Liver (tissue), 8 donors: ENCODE measurements at regions not wholly inside any gene's neighbourhood (a gene's known extent, or its start where the extent isn't known, plus 50 kb on each side); places are given as distances from the start of the nearest gene placed in this dataset.

ENCODE experiments used
- DNase-seq: peaks from one replicate; pipeline ENCODE4 v3.0.0-alpha.2; 2017; ENCODE audit warnings: low spot score
- H3K27ac ChIP-seq, 2 donors: one replicate each; pipeline ENCODE4 v1.7.0; 2013; ENCODE audit warnings: inconsistent platforms in 2 of 2, low read length in 2 of 2, control low read depth in 1 of 2, low read depth in 1 of 2, mild to moderate bottlenecking in 1 of 2
- H3K27me3 ChIP-seq, 4 donors: one replicate each; pipeline versions ENCODE4 v1.6.1 to v1.7.0; 2013; ENCODE audit warnings: low read length in 3 of 4, inconsistent platforms in 1 of 4, mild to moderate bottlenecking in 1 of 4, moderate library complexity in 1 of 4; ENCODE audit not compliant: control insufficient read depth in 4 of 4, insufficient read depth in 4 of 4
- H3K36me3 ChIP-seq, 4 donors: one replicate each; pipeline versions ENCODE4 v1.6.1 to v1.7.0; 2013; ENCODE audit warnings: low read length in 3 of 4, mild to moderate bottlenecking in 3 of 4, low read depth in 1 of 4, moderate library complexity in 1 of 4; ENCODE audit not compliant: control insufficient read depth in 4 of 4, insufficient read depth in 3 of 4
- H3K4me1 ChIP-seq, 4 donors: one replicate each; pipeline versions ENCODE4 v1.6.1 to v1.7.0; 2013; ENCODE audit warnings: low read length in 3 of 4, mild to moderate bottlenecking in 3 of 4, moderate library complexity in 1 of 4; ENCODE audit not compliant: control insufficient read depth in 4 of 4, insufficient read depth in 4 of 4
- H3K4me3 ChIP-seq, 3 donors: one replicate each; pipeline versions ENCODE4 v1.6.1 to v1.7.0; 2013; ENCODE audit warnings: low read length in 3 of 3, control low read depth in 1 of 3, low read depth in 1 of 3, mild to moderate bottlenecking in 1 of 3
- H3K9ac ChIP-seq, 2 donors: one replicate each; pipeline ENCODE4 v1.7.0; 2013; ENCODE audit warnings: low read length in 2 of 2, mild to moderate bottlenecking in 2 of 2, moderate library complexity in 2 of 2, control low read depth in 1 of 2, low read depth in 1 of 2
- H3K9me3 ChIP-seq, 4 donors: one replicate each; pipeline versions ENCODE4 v1.6.1 to v1.7.0; 2013; ENCODE audit warnings: low read length in 3 of 4; ENCODE audit not compliant: control insufficient read depth in 4 of 4
- EGR1 ChIP-seq, 2 donors: IDR thresholded peaks; 2 replicates each; pipeline ENCODE4 v1.6.1; 2016 to 2018; ENCODE audit warnings: antibody characterized with exemption in 2 of 2, low read depth in 2 of 2
- FOXA1 ChIP-seq: IDR thresholded peaks from 2 replicates; pipeline ENCODE4 v1.6.1; 2016; ENCODE audit warnings: antibody characterized with exemption
- FOXA2 ChIP-seq: IDR thresholded peaks from 2 replicates; pipeline ENCODE4 v1.6.1; 2016; ENCODE audit warnings: antibody characterized with exemption
- HNF4G ChIP-seq: IDR thresholded peaks from 2 replicates; pipeline ENCODE4 v1.6.1; 2016; ENCODE audit warnings: antibody characterized with exemption
- JUND ChIP-seq, 2 donors: IDR thresholded peaks; 2 replicates each; pipeline ENCODE4 v1.6.1; 2016; ENCODE audit warnings: antibody characterized with exemption in 2 of 2
- NR2F2 ChIP-seq: IDR thresholded peaks from 2 replicates; pipeline ENCODE4 v1.6.1; 2016; ENCODE audit warnings: antibody characterized with exemption
- RAD21 ChIP-seq, 2 donors: IDR thresholded peaks; 2 replicates each; pipeline ENCODE4 v1.6.1; 2016; ENCODE audit warnings: antibody characterized with exemption in 2 of 2, mild to moderate bottlenecking in 2 of 2
- RXRA ChIP-seq, 2 donors: IDR thresholded peaks; 2 replicates each; pipeline ENCODE4 v1.6.1; 2017 to 2018; ENCODE audit warnings: antibody characterized with exemption in 2 of 2, mild to moderate bottlenecking in 1 of 2
- SP1 ChIP-seq: IDR thresholded peaks from 2 replicates; pipeline ENCODE4 v1.6.1; 2018; ENCODE audit warnings: antibody characterized with exemption, mild to moderate bottlenecking
- TAF1 ChIP-seq: conservative IDR thresholded peaks from 2 replicates; pipeline ENCODE4 v1.6.1; 2016; ENCODE audit warnings: antibody characterized with exemption, mild to moderate bottlenecking
- YY1 ChIP-seq: IDR thresholded peaks from 2 replicates; pipeline ENCODE4 v1.6.1; 2016; ENCODE audit warnings: antibody characterized with exemption, mild to moderate bottlenecking
- WGBS: extraction: QIAGEN DNeasy Blood & Tissue Kit; methylation state at CpG from one replicate; pipeline ENCODE4 v1.1.7; 2013; 5-methylcytosine and 5-hydroxymethylcytosine counted together
- TF ChIP-seq, protein P1 (sequence below): fragments of 150-350 bp; IDR thresholded peaks from 2 replicates; pipeline ENCODE4 v1.5.1; 2017; ENCODE audit warnings: improper control_type of control experiment, low read depth, low read length; ENCODE audit not compliant: missing input control
- TF ChIP-seq, protein P2 (sequence below): IDR thresholded peaks from 2 replicates; pipeline ENCODE4 v1.6.1; 2016; ENCODE audit warnings: antibody characterized with exemption
- TF ChIP-seq, protein P3 (sequence below): IDR thresholded peaks from 2 replicates; pipeline ENCODE4 v1.6.1; 2016; ENCODE audit warnings: antibody characterized with exemption
- TF ChIP-seq, protein P4 (sequence below): IDR thresholded peaks from 2 replicates; pipeline ENCODE4 v1.6.1; 2016; ENCODE audit warnings: antibody characterized with exemption
- donor health status: healthy.
- donor health status: healthy.
- donor health status: healthy.
- donor health status: healthy.
- donor health status: healthy.

DNA sequence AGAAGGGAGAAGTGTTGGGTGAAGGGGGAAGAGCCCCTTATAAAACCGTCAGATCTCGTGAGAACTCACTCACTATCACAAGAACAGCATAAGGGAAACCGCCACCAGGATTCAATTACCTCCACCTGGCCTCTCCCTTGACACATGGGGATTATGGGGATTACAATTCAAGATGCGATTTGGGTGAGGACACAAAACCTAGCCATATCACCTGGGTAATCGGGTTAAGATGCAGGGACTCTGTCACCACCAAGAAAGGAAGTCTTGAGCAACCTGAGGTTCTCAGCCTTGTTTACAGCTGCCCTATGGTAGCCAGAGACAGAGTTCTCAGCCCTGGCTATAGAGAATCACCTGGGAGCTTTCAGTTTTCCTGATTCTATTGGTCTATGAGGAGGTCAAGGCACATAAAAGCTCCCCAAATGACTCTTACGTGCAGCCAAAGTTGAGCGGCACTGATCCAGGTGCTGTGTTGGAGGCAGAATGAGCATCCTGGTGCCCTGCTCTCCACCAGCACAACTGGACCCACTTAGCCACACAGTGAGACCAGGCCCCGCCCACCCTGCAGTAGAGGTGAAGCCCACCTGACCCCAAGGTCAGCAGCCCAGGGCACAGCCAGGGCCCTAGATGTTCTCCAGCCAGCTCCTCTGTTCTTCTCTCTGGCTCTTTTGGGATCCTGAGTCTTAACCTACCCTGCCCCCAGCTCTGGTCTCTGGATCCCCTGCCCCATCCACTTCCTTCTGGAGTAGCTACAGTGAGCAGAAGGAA lies 138.5 kb upstream of the CDH5 start:
- H3K27ac ChIP-seq: no peak overlapping the region
- H3K4me3 ChIP-seq: no peak overlapping the region
- no peaks in the 10 kb centered on the region for H3K4me1 ChIP-seq
- no peaks in the 10 kb centered on the region for H3K9me3 ChIP-seq
- TF ChIP-seq, protein P1, sequence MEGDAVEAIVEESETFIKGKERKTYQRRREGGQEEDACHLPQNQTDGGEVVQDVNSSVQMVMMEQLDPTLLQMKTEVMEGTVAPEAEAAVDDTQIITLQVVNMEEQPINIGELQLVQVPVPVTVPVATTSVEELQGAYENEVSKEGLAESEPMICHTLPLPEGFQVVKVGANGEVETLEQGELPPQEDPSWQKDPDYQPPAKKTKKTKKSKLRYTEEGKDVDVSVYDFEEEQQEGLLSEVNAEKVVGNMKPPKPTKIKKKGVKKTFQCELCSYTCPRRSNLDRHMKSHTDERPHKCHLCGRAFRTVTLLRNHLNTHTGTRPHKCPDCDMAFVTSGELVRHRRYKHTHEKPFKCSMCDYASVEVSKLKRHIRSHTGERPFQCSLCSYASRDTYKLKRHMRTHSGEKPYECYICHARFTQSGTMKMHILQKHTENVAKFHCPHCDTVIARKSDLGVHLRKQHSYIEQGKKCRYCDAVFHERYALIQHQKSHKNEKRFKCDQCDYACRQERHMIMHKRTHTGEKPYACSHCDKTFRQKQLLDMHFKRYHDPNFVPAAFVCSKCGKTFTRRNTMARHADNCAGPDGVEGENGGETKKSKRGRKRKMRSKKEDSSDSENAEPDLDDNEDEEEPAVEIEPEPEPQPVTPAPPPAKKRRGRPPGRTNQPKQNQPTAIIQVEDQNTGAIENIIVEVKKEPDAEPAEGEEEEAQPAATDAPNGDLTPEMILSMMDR: no peak
- TF ChIP-seq FOXA2: no peak
- no peak for TF ChIP-seq SP1
- no peak for TF ChIP-seq TAF1
- no peak for TF ChIP-seq EGR1 (IDR thresholded peaks at IDR 0.05; ENCODE audit: low read depth in 2 of 2)
- TF ChIP-seq RAD21 (IDR thresholded peaks at IDR 0.05): no peak
- no peak for TF ChIP-seq HNF4G
- WGBS: 82% methylated on average over 8 of the region's 8 CpGs
- H3K36me3 ChIP-seq: no peaks in the 10 kb centered on the region
- DNase-seq: no peak
- no peak overlapping the region for H3K9ac ChIP-seq
- peaks cover 0 to 6% (median 0%) of the 10 kb centered on the region in 4 donors for H3K27me3 ChIP-seq

DNA sequence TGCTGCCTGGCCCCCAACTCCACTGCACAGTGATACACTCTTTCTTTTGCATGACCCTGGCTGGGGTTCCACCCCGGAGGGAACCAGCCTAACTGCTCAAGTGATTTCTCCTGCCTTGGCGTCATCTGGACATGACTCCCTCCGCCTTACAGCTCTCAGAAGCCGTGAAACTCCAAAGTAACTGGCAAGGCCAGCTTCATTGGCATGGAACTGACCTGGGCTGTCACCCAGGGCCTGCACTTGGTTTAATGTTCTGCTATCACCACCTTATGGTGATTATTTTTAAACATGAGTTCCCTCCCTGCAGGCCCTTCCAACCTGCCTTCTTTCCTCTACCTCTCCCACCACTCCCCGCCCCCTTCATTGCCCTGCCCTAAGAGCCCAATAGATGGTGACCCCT lies 139.7 kb upstream of the CDH5 start:
- TF ChIP-seq JUND (IDR thresholded peaks at IDR 0.05): no peak
- no peak for TF ChIP-seq NR2F2
- no peak for TF ChIP-seq EGR1 (IDR thresholded peaks at IDR 0.05; ENCODE audit: low read depth in 2 of 2)
- no peak for TF ChIP-seq FOXA2
- TF ChIP-seq FOXA1: no peak
- peak; percentile 46 to 55 for TF ChIP-seq RAD21 (IDR thresholded peaks at IDR 0.05)
- TF ChIP-seq, protein P1: peak; percentile 5
- no peak for TF ChIP-seq HNF4G
- peaks cover 0 to 6% (median 0%) of the 10 kb centered on the region in 4 donors for H3K27me3 ChIP-seq
- H3K27ac ChIP-seq: no peak overlapping the region

DNA sequence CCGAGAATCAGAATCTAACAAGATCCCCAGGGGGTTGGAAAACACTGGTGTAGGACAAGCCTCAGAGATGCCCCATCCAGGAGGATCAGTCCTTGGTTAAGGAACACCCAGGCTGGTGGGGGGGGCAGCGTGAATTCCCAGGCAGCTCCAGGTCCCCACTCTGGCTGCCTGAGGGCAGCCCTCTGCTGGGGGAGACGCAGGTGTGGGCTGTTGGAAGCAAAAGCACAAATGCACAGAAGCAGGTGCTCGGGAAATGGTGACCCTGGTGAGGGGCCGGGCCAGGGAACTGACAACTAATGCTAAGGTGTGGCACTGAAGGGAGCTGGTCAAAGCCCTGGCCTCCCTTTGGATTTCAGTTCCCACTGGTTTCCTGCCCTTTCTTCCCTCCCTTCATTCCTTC lies 140.8 kb upstream of the CDH5 start:
- Histone ChIP-seq H3K27ac (no peak overlapping the region), H3K9ac (no peak overlapping the region), H3K36me3 (no peaks in the 10 kb centered on the region), H3K4me3 (no peak overlapping the region), H3K27me3 (peaks cover 0 to 3% (median 0%) of the 10 kb centered on the region in 4 donors), H3K4me1 (no peaks in the 10 kb centered on the region), H3K9me3 (no peaks in the 10 kb centered on the region)
- DNase-seq: no peak
- 94% methylated on average over 5 of the region's 5 CpGs for WGBS
- TF ChIP-seq, protein P2, sequence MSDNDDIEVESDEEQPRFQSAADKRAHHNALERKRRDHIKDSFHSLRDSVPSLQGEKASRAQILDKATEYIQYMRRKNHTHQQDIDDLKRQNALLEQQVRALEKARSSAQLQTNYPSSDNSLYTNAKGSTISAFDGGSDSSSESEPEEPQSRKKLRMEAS: no peak
- TF ChIP-seq NR2F2 (no peak), FOXA2 (no peak), SP1 (no peak), RAD21 (IDR thresholded peaks at IDR 0.05) (no peak), JUND (IDR thresholded peaks at IDR 0.05) (no peak), HNF4G (no peak), EGR1 (IDR thresholded peaks at IDR 0.05; ENCODE audit: low read depth in 2 of 2) (no peak), RXRA (IDR thresholded peaks at IDR 0.05) (no peak), TAF1 (no peak), YY1 (no peak)
- TF ChIP-seq, protein P1: no peak
- TF ChIP-seq, protein P3, sequence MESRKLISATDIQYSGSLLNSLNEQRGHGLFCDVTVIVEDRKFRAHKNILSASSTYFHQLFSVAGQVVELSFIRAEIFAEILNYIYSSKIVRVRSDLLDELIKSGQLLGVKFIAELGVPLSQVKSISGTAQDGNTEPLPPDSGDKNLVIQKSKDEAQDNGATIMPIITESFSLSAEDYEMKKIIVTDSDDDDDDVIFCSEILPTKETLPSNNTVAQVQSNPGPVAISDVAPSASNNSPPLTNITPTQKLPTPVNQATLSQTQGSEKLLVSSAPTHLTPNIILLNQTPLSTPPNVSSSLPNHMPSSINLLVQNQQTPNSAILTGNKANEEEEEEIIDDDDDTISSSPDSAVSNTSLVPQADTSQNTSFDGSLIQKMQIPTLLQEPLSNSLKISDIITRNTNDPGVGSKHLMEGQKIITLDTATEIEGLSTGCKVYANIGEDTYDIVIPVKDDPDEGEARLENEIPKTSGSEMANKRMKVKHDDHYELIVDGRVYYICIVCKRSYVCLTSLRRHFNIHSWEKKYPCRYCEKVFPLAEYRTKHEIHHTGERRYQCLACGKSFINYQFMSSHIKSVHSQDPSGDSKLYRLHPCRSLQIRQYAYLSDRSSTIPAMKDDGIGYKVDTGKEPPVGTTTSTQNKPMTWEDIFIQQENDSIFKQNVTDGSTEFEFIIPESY: no peak
- TF ChIP-seq, protein P4, sequence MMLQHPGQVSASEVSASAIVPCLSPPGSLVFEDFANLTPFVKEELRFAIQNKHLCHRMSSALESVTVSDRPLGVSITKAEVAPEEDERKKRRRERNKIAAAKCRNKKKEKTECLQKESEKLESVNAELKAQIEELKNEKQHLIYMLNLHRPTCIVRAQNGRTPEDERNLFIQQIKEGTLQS: no peak

More for the DNA sequence above, 139.7 kb upstream of the CDH5 start:
- Histone ChIP-seq H3K36me3 (no peaks in the 10 kb centered on the region), H3K4me1 (no peaks in the 10 kb centered on the region), H3K9ac (no peak overlapping the region), H3K4me3 (no peak overlapping the region), H3K9me3 (no peaks in the 10 kb centered on the region)
- DNase-seq: no peak
- 85% methylated on average over 5 of the region's 5 CpGs for WGBS
